ENCODE measurements at regions not wholly inside any gene's neighbourhood (a gene's known extent, or its start where the extent isn't known, plus 50 kb on each side); places are given as distances from the start of the nearest gene placed in this dataset.

DNA sequence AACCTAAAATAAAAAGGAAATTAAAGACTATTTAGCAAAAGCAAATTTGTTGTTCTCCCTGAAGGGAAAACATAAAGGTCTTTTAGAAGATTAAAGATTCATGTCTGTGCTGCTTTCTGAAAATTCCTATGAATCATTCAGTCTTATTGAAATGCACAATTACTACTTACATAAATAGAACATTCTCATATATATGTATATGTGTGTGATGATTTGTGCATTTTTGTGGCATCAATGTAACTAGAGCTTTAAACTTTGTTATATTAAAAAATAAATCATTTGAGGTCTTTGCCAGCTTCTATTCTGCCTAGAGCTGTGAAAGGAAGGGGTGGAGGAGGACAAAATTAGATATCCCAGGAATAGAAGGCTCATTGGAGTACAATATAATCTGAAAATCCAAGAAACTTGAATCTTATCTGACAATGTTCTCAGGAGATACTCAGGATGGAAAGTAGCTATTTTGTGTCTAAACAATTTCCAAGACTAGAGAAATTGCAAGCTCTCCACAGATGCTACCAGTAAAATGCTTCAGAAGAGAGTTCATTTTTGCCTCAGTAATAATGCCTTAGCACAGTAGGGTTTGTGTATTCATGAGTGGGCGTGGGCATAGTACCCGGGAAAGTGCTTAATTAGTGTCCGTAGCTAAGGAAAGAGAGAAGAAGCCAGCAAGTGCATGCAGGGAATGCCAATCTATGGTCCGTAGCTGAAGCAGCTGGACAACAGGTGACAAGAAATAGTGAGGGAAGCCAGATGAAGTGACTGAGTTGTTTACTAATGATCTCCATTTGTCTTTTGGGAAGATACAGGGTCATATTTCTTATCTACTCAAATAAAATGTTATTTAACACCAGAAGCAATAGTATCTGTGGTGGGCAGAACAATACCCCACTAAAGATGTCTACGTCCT is 395.5 kb upstream of the NBEA start:
- no peak for FAIRE-seq
- CTCF ChIA-PET = interaction anchor here (1.0 to 1.3 kb wide), 2 partner anchors 8 to 616 kb away, joined by 3 to 4 read pairs; no protein-coding TSS in a partner anchor
- no peaks in the 10 kb centered on the region for H3K79me2 ChIP-seq (ENCODE audit: control insufficient read depth, insufficient read depth, low read length)

More for the DNA sequence above, 395.5 kb upstream of the NBEA start:
- no peak overlapping the region for H3K4me3 ChIP-seq (replicated peaks in 1 of 3; ENCODE audit: insufficient read depth in 1 of 3, low read depth in 1 of 3, low read length in 3 of 3)
- no peaks in the 10 kb centered on the region for H3K36me3 ChIP-seq (ENCODE audit: control insufficient read depth in 2 of 2, extremely low read depth in 1 of 2, insufficient read depth in 2 of 2, low read length in 2 of 2)
- BruUV-seq (replicated peaks) = no TSS peak
- POLR2A ChIA-PET = no interaction called here
- H3K9me1 ChIP-seq (replicated peaks; ENCODE audit: control insufficient read depth, extremely low read depth, insufficient read depth, low read length) = no peaks in the 10 kb centered on the region
- no peaks in the 10 kb centered on the region for H3K9me3 ChIP-seq (replicated peaks; ENCODE audit: control insufficient read depth, insufficient read depth, low read length)
- no peak for DNase-seq (ENCODE audit: low read depth, low spot score)
- no peak overlapping the region for H3K9ac ChIP-seq (replicated peaks; ENCODE audit: extremely low read depth, insufficient read depth, low read length)
- H3K4me1 ChIP-seq (ENCODE audit: control insufficient read depth, extremely low read depth, insufficient read depth, low read length) = no peaks in the 10 kb centered on the region
- H2AFZ ChIP-seq (ENCODE audit: low read depth, low read length) = no peak overlapping the region
- H3K27me3 ChIP-seq (ENCODE audit: control insufficient read depth in 2 of 2, insufficient read depth in 2 of 2, low read length in 2 of 2) = no peaks in the 10 kb centered on the region
- no peak overlapping the region for H3K27ac ChIP-seq (ENCODE audit: insufficient read depth, low read depth, low read length)
- no peaks in the 10 kb centered on the region for H4K20me1 ChIP-seq (replicated peaks; ENCODE audit: control insufficient read depth, extremely low read depth, insufficient read depth, low read length)
- dilution Hi-C loops (cut with MboI; ENCODE audit: extremely low pct_ligation_motif_present, low sequenced_read_pairs) = no loop called here
- no peak overlapping the region for H3K4me2 ChIP-seq (ENCODE audit: insufficient read depth, low read length)
- TF ChIP-seq GATA2 (IDR thresholded peaks at IDR 0.05; ENCODE audit: insufficient read depth, insufficient read length, low read depth, low read length) = no peak
- TF ChIP-seq, protein P1, sequence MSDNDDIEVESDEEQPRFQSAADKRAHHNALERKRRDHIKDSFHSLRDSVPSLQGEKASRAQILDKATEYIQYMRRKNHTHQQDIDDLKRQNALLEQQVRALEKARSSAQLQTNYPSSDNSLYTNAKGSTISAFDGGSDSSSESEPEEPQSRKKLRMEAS (IDR thresholded peaks at IDR 0.05; ENCODE audit: insufficient read depth, insufficient read length) = no peak
- TF ChIP-seq MYC (IDR thresholded peaks at IDR 0.05; ENCODE audit: low read depth, low read length) = no peak
- TF ChIP-seq POLR2AphosphoS5 (IDR thresholded peaks at IDR 0.05; ENCODE audit: insufficient read depth, low read depth, low read length) = no peak
- no peak for TF ChIP-seq FOS (IDR thresholded peaks at IDR 0.05; ENCODE audit: borderline replicate concordance, insufficient read depth, low read length)
- TF ChIP-seq EZH2 (IDR thresholded peaks at IDR 0.05; ENCODE audit: borderline replicate concordance, low read depth, low read length, severe bottlenecking) = no peak
- TF ChIP-seq, protein P2, sequence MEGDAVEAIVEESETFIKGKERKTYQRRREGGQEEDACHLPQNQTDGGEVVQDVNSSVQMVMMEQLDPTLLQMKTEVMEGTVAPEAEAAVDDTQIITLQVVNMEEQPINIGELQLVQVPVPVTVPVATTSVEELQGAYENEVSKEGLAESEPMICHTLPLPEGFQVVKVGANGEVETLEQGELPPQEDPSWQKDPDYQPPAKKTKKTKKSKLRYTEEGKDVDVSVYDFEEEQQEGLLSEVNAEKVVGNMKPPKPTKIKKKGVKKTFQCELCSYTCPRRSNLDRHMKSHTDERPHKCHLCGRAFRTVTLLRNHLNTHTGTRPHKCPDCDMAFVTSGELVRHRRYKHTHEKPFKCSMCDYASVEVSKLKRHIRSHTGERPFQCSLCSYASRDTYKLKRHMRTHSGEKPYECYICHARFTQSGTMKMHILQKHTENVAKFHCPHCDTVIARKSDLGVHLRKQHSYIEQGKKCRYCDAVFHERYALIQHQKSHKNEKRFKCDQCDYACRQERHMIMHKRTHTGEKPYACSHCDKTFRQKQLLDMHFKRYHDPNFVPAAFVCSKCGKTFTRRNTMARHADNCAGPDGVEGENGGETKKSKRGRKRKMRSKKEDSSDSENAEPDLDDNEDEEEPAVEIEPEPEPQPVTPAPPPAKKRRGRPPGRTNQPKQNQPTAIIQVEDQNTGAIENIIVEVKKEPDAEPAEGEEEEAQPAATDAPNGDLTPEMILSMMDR (IDR thresholded peaks at IDR 0.05; ENCODE audit: extremely low read depth in 1 of 2, insufficient read depth in 1 of 2, low read depth in 1 of 2, low read length in 2 of 2) = no peak
- TF ChIP-seq JUN (IDR thresholded peaks at IDR 0.05; ENCODE audit: borderline replicate concordance, insufficient read depth, insufficient read length, low read depth) = no peak
- intact Hi-C loops (cut with micrococcal nuclease) = no loop called here
